ENCODE measurements at regions not wholly inside any gene's neighbourhood (a gene's known extent, or its start where the extent isn't known, plus 50 kb on each side); places are given as distances from the start of the nearest gene placed in this dataset.
"Not testable (repeated sequence)": the region's sequence is repeated elsewhere in the genome, so short reads cannot be mapped to it uniquely, and the experiment has no call there.

DNA sequence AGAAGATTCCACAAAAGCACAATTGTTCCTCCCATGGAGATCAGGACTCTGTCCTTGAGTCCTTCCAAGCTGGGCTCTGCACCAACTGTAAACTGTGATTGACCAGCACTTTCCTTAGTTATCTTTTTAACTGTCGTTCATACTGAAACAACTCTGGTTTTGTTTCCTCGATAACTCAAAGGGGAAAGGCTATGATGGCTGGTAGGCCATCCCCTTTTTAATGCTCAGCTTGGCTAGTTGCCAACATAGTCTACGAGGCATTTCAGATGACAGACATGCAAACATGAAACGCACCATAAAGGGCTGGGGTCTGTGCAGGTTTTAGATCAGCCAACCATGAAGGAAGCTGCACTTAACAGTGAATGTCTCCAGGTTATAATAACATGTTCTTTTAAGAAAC lies 497.1 kb upstream of the ARID1B start:
- DNase-seq (ENCODE audit: low read depth) = no peak

- no peak for DNase-seq (ENCODE audit: low read depth)
Measured at GRCh38 chr6:156279261-156279969, 497.8 kb upstream of the ARID1B start.

GRCh38 chr6:156273065-156273711 lies 504.0 kb upstream of the ARID1B start:
- DNase-seq (ENCODE audit: low read depth) = no peak

DNA sequence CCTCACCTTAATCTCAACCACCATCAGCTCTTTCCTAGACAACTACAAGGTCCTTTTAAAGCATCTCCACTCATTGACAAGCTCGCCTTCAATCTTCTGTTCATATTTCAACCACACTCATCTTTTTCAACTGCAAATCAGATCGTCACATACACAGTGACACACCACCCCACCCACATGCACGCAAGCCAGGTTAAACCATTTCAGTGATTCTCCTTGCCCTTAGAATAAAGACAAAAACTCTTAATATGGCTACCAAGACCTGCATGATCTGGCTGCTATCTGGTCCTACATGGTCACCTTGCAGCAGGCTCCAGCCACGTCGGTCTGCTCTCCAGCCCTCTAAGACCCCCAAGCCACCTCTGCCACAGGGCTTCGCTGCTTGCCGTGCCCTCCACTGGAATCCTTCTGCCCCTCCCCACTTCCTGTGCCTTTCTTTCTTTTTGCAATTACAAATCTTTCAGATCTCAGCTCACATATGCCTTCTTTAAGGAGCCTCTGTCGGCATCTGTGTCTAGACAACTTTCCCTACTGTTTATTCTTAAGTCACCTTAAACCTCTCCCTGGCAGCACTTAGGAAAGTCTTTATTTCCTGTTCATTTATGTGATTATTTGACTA lies 507.3 kb upstream of the ARID1B start:
- no peak for DNase-seq (ENCODE audit: low read depth)

- no peak for DNase-seq (ENCODE audit: low read depth)
Measured at GRCh38 chr6:156268849-156269248, 508.3 kb upstream of the ARID1B start.

DNA sequence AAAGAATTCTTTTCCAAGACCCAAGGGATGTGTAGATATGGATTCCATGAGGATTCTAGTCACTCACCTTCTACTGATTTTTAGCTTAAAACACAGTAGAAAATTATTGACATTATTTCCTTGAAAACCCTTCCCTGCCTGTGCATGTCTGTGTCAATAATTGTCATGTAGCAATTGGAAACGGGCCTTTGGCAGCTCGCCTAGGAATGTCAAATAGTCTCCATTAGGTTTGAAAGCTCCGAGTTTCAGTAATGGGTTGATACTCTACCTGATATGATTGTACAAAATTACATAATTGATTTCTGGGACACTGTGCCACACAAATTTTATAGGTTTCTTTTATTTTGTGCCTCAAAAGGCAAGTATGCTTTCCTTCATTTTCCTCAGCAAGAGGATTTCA lies 515.2 kb upstream of the ARID1B start:
- DNase-seq (ENCODE audit: low read depth) = no peak

DNA sequence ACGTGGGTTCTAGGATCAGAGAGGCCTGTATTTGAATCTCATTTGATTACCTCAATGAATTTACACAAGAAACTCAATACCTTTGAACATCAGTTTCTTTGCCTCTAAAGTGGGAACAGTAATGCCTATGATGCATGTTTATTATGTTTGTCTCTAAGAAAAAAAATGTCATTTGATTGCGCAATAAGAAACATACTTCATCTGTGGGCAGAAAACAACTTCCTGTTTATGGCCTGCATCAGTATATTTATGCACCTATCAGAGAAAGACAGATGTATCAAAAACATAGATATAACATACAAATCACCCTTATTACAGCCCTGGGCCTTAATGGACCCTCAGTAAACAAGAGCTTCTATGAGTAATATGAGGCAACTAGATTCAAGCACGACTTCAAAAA lies 516.4 kb upstream of the ARID1B start:
- no peak for DNase-seq (ENCODE audit: low read depth)

- no peak for DNase-seq (ENCODE audit: low read depth)
Measured at GRCh38 chr6:156258981-156259380, 518.2 kb upstream of the ARID1B start.

- no peak for DNase-seq (ENCODE audit: low read depth)
Measured at GRCh38 chr6:156256161-156256560, 521.0 kb upstream of the ARID1B start.

GRCh38 chr6:156254240-156254639 lies 522.9 kb upstream of the ARID1B start:
- DNase-seq (ENCODE audit: low read depth) = no peak

GRCh38 chr6:156250593-156250992 lies 526.6 kb upstream of the ARID1B start:
- peak; percentile 1 for DNase-seq (ENCODE audit: low read depth)

DNA sequence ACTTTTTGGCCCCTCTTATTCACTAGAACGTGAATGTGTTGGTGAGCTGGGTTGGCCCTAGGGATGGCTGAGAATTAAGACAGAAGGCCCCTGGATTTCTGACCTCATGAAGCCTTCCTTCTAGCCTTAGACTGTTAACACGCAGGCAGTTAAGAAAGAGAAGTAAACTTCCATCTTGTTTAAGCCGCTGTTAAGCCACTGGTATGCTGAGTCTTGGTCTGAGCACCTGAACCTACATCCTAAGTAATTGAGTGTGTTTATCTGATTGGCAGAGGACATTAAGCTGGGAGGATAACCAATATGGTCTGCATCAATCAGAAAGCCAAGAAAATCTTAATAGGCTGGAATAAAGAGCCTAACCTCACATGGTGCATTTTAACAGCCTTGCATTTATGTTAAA lies 535.0 kb upstream of the ARID1B start:
- no peak for DNase-seq (ENCODE audit: low read depth)

DNA sequence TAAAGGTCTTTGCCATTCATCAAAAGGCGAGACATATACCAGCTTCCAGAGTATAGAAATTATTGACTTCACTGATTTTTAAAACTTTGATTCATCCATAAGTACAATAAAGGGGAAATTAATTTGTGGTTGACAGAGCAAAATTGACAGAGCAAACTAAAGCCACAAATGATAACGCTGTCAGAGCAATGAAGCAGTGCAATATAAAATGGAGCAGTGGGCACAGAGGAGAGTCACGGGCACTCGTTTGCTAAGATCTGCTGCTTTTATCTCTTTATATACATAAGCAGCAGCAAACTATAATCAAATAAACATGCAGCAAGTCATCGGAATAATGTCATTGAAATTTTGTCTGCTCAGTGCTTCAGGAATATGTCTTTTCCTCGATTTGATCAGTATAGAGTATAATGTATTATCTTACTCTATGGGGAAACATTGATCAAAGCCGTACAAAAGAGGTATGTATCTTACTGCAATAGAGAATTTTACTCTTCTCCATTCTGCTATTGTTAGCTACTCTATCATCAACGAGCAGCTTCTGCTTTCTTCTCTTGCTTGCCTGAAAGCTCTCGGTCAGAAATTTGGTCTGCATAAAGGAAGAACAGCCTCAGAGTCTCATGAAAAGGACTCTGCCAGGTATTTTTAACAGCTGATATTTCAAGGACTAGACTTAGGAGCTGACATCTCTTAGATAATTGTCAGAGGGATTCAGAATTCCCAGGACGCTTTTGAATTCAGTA lies 546.0 kb upstream of the ARID1B start:
- DNase-seq (ENCODE audit: low read depth) = no peak

DNA sequence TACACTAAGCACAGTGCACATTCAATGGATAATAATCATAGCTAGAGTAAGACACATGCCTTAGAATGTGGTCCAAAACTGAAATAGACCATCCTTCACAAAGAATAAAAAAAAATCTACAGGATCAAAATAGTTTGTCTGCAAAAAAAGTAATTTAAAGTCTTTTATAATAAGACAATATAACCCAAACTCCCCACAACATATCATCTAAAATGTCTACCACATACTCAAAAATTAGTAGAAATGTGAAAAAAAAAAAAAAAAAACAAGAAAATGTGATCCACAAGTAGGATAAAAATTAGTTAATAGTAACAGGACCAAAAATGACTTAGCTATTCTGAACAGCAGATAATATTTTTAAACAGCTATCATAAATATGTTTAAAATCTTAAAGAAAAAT lies 557.2 kb upstream of the ARID1B start:
- no peak for DNase-seq (ENCODE audit: low read depth)

DNA sequence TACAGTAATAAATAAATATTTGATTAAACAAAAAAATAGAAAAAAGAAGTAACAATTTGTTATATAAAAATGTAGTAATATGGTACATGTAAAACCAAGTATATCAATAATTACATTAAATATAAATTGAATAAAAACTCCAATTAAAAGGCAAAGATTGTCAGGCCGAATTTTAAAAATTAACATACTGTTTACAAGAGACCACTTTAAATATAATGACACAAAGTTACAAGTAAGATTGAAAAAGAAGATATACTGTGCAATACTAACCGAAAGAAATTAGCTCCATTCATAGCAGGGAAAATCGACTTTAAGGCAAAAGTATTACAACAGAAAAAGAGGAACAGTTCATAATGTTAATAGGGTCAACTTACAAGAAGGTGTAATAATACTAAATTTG lies 571.5 kb upstream of the ARID1B start:
- no peak for DNase-seq (ENCODE audit: low read depth)

GRCh38 chr6:156199182-156199581 lies 578.0 kb upstream of the ARID1B start:
- no peak for DNase-seq (ENCODE audit: low read depth)

- DNase-seq (ENCODE audit: low read depth) = no peak
Measured at GRCh38 chr6:156197513-156197912, 579.7 kb upstream of the ARID1B start.

GRCh38 chr6:156194981-156195380 lies 582.2 kb upstream of the ARID1B start:
- no peak for DNase-seq (ENCODE audit: low read depth)

DNA sequence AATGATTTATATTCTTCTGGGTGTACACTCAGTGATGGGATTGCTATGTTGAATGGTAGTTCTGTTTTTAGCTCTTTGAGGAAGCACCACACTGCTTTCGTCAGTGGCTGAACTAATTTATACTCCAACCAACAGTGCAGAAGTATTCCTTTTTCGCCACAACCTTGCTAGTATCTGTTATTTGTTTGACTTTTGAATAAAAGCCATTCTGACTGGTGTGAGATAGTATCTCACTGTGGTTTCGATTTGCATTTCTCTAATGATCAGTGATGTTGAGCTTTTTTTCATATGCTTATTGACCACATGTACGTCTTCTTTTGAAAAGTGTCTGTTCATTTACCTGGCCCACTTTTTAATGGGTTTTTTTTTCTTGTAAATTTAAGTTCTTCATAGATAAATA lies 583.8 kb upstream of the ARID1B start:
- DNase-seq (ENCODE audit: low read depth) = no peak

- DNase-seq (ENCODE audit: low read depth) = no peak
Measured at GRCh38 chr6:156191895-156192294, 585.3 kb upstream of the ARID1B start.

DNA sequence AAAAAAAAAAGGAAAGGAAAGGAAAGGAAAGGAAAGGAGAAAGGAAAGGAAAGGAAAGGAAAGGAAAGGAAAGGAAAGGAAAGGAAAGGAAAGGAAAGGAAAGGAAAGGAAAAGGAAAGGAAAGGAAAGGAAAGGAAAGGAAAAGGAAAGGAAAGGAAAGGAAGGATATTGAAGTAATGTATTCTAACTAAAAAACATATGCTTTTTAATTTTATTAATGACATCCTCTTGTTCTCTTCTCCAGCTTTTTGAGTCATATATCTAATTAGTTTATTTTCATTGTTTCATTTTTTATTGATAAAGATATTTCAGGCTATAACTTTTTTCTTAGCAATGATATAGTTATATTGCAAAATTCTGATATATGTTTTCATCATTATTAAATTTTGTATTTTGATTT lies 585.8 kb upstream of the ARID1B start:
- not testable (repeated sequence) for DNase-seq (ENCODE audit: low read depth)

DNA sequence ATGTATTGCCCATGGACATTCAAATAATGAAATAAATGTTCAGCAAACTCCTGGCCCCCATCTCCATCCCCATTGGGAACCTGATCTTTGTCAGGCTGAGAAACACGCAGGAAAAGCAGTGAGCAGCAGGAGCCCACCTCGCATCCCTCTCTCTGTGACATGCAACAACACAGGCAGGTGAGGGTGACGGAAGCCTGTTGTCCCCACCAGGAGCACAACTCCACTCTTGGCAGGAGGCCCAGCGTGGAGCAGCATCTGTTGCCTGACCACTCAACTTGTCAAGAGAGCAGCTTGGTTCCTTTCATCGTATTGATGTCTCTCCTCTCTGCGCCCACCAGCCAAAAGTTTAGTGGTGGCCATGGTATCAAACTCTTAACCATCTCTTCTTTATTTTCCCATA lies 586.9 kb upstream of the ARID1B start:
- DNase-seq (ENCODE audit: low read depth) = no peak

DNA sequence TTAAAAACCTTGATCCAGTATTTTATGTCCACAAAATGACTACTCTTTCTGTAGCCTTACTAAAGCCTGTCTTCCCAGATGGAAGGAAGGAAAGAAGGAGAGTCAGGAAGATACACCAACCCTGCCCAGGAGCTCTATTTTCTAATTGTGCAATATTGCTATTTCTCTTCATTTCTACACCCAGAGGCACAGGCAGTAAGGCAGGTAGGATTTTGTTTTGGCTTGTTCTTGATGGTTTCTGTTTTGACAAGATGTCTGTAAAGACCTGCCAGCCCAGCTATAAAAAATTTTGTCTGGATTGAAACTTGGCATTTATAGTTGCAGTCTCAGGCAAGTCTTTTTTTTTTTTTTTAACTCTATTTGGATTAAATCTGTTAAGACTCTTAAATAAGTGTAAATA lies 587.5 kb upstream of the ARID1B start:
- DNase-seq (ENCODE audit: low read depth) = no peak
